C1 segment of cervical spinal cord (tissue), 14 donors: ENCODE measurements at regions not wholly inside any gene's neighbourhood (a gene's known extent, or its start where the extent isn't known, plus 50 kb on each side); places are given as distances from the start of the nearest gene placed in this dataset.
A peak's percentile ranks its signal among the peaks of the same experiment; 100 is the strongest.

Experiments
- DNase-seq, 14 donors: peaks; one replicate each; lab custom pipeline; 2025; lab: John Stamatoyannopoulos, UW

- no peak for DNase-seq
Observed at GRCh38 chr6:5946701-5947100, 60.0 kb downstream of the NRN1 start.

GRCh38 chr6:5946181-5946580, 60.5 kb downstream of the NRN1 start:
- DNase-seq: peak in 5 of 14 donors; percentile 3 to 19 (median 14)

- DNase-seq: no peak
Observed at GRCh38 chr6:5943591-5943990, 63.1 kb downstream of the NRN1 start.

GRCh38 chr6:5942591-5942990, 64.1 kb downstream of the NRN1 start:
- DNase-seq: no peak

GRCh38 chr6:5941188-5941587, 65.5 kb downstream of the NRN1 start:
- no peak for DNase-seq

DNA sequence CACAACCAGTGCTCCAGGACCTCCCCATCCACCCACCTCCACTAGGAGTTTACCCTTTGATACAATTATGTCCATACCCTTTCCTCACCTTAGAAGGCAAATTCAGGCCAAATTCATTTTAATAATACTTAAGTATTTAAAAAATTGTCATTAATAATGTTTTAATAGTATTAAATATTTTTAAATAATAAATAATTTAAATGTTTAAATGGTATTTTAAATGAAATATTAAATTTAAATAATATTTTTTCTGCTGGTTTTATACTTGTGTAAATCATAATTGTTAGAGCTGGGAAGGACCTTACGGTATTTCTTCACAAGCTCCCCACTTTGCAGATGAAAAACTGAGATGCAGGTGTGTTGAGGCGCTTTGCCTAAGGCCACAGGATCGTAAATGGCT, 67.8 kb downstream of the NRN1 start:
- no peak for DNase-seq

- DNase-seq: no peak
Observed at GRCh38 chr6:5937936-5938706, 68.6 kb downstream of the NRN1 start.

DNA sequence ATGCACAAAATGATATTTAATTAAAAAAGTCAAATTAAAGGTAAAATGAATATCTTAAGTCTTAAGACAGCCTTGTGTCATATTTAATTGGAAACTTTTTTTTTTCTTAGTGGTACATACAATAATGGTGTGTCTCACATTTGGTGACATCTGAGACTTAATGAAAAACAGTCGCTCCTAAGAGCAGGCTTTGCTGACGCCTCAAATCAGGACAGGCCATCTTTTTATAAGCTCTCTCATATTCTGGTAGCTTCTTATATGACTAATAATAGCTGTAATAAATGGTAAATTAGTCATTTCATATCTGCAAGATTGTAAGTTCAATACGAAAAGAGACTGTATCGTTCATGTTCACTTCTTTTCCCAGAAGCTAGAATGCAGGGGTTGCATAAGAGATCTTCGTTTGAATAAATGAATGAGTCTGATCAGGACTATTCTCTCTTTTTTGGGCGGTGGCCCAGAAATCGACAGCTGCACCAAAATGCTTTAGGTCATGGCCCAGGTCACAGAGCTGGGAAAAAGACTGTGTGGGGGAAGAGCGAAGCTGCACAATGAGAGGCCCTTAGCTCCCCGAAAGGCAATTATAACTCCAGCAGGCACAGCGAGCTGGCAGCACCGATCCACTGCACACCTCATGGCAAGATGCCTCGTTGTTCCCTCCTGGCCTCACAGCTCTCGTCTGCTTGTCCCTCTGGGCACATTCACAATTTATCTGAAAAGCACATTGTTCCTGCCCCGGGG, 69.4 kb downstream of the NRN1 start:
- no peak for DNase-seq

- no peak for DNase-seq
Observed at GRCh38 chr6:5936631-5937030, 70.1 kb downstream of the NRN1 start.

DNA sequence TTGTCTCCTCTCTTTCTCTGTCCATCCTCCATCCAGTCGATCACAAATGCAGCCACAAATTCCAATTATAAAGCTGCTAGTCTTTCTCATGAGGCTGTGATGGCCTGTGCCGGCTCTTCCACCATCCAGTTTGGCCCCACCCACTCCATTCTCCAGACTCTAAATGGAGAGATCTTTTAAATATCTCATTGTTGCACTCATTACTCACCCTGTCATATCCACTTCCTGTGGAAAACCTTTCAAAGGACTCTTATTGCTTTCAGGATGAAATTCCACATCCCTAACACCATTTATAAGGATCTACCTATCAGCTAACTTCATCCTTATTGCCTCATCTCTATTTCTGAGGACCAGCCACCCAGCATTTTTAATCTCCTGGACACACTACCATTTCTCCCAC, 70.6 kb downstream of the NRN1 start:
- DNase-seq: no peak

DNA sequence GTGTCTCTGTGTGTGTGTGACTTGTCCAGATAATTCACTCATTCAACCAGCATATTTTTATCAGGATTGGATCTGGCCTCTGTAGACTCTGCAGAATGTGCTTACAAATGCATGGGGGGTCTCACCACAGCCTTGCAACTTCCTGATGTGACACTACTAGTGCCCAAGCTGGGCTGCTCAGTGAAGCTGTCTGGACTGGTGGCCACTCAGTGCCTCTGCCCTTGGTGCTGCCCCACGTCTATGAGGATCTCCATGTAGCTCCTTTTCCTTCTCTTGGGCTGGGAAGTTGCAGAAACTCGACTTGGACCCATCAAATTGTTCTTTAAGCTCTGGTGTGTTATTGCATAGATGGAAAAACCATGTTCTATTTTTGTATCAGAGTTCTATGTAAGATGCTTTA, 75.8 kb downstream of the NRN1 start:
- no peak for DNase-seq

GRCh38 chr6:5930143-5930770, 76.5 kb downstream of the NRN1 start:
- DNase-seq: no peak

DNA sequence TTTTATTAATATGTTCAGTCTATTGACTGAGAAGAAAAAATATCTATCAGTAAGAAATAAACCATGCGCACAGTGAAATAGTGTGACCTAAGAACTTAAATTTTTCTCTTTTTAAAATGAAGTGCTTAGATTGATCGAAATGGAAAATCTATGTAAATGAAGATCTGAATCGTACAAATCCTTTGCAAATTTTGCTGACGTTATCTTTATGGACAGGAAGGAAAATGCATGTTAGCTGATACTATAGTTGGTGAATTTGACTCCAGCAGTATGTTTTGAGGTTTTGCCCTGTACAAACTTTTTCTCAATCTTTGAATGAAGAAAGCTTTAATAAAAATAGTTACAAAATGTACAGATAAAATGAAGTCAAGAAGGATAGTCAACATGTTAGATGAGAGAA, 82.9 kb downstream of the NRN1 start:
- DNase-seq: no peak

DNA sequence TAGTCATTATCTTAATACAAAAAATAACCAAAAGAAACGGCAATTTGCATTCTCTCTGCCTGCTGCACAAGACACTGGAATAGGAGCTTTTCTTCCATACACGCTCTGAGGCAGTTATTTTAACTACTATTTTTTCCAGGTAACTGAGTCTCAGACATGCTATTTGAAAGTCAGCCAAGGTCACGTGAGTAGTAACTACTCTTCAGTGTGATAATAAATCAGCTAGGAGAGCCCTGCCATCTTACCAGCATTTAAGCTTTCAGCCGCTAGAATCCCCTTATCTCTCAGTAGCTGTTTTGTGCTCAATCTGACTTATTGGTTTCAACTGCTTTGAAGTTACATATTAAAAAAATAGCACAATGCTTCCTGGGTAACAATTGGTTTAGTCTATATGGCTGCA, 84.5 kb downstream of the NRN1 start:
- DNase-seq: no peak

- DNase-seq: no peak
Observed at GRCh38 chr6:5909721-5910120, 97.0 kb downstream of the NRN1 start.

GRCh38 chr6:5906842-5907241, 99.9 kb downstream of the NRN1 start:
- no peak for DNase-seq

- no peak for DNase-seq
Observed at GRCh38 chr6:5906340-5906670, 100.4 kb downstream of the NRN1 start.

DNA sequence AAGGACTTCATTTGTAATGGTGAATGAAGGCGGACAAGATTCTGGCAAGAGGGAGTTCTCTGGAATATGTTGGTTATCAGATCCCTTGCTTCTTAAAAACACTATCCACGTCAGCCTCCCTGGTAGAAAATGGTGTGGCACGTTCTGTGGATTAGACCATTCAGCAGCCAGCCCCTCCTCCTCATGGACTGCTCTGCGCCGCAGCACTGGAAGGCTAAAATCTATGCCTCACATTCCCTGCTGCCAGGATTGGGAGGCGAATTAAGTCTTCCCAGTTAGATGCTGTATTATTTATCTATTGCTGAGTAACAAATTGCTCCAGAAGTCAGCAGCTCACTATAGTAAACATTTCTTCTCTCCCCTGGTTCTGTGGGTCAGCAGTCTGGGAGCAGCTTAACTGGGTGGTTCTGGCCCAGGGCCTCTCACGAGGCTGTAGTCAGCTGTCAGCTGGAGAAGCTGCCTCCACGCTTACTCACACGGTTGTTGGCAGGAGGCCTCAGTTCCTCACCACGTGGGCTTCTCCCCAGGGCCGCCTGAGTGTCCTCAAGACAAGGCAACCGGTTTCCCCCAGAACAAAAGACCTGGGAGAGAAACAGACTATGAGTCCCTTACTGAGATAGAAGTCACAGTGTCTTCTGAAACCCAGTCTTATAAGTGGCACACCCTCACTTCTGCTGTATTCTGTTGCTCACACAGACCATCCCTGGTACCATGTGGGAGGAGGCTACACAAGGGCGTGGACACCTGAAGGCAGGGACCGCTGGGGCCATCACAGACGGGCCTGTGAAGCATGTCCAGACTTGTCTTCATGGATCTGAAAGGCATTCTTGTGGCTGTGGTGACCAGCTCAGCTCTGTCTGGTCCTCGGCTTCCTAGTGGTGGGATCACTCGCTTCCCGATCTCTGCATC, 101.0 kb downstream of the NRN1 start:
- DNase-seq: peak in 4 of 14 donors; percentile 2 to 54 (median 10)

GRCh38 chr6:5904532-5904931, 102.2 kb downstream of the NRN1 start:
- DNase-seq: no peak

DNA sequence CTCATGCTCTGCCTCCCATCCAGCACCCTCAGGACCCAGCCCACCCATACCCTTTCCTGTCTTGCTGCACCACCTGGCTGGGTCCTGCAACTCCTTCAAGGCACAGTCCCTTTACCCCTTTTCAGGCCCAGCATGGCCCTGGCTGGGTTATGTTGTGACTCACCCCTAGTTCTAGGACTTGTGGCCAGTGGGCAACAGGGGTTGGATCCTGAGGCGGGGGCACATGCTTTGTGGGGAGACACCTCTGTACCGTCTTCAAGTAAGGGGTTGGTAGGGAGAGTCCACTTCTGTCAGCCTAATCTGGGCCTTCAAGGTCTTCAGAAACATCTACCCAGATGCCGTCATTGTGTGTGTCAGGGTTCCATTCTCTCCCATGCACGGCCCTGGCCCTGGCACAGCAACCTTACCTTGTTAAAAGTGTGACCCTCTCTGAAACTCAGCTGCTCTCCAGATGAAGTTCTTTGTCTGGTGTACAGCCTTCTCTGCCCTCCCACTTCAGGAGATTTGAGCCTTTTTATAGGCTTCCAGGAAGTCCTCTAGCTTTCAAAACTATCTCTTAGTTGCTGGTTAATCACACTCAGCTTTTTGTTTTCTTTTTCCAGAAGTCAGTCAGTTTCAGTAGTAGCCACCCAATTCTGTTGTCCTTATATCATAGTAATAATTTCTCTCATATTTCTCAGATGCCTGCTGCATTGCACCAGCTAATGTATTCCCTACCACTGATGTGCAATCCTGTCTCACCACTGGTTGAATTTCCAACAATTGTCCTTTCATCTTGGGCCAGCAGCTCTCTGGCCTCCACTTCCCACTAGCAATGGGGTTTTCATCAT, 107.3 kb downstream of the NRN1 start:
- no peak for DNase-seq

DNA sequence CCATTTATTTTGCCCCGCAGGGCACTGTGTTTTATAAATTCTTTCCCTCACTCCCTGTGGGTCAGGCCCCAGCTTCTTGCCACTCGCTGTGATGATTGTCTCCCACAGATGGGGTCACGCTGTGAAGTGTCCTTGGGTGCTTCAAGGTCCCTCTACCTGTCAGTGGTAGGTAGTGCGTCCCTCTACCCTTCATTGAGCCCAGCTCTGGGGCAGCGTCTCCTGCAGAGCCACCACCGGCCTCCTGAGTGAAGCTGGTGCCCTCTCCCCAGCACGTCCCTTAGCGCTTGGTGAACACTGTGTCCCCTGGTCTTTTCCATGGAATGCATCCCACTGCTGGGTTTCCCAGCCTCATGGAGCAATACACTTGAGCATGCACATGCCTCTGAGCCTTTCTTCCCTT, 108.2 kb downstream of the NRN1 start:
- no peak for DNase-seq
